Peyer's patch (tissue), 4 donors: ENCODE measurements at regions not wholly inside any gene's neighbourhood (a gene's known extent, or its start where the extent isn't known, plus 50 kb on each side); places are given as distances from the start of the nearest gene placed in this dataset.

Source experiments
- DNase-seq, 3 donors: peaks; one replicate each; pipeline ENCODE4 v3.0.0-alpha.2; 2017 to 2019
- H3K27ac ChIP-seq, 4 donors: fragments of 200-600 bp; sonication (generic); one replicate each; pipeline ENCODE4 v1.5.1; 2016 to 2019
- H3K27me3 ChIP-seq, 2 donors: fragments of 200-600 bp; sonication (generic); one replicate each; pipeline ENCODE4 v1.5.1; 2019
- H3K36me3 ChIP-seq, 3 donors: fragments of 200-600 bp; sonication (generic); one replicate each; pipeline ENCODE4 v1.5.1; 2016 to 2019
- H3K4me1 ChIP-seq, 4 donors: fragments of 200-600 bp; sonication (generic); one replicate each; pipeline ENCODE4 v1.5.1; 2016 to 2019
- H3K4me3 ChIP-seq, 4 donors: fragments of 200-600 bp; sonication (generic); 1 replicate in 3 of 4; 2 replicates in 1 of 4; pipeline ENCODE4 v1.5.1; 2016 to 2019; ENCODE audit warnings: mild to moderate bottlenecking in 1 of 4
- H3K9me3 ChIP-seq, 4 donors: fragments of 200-600 bp; sonication (generic); one replicate each; pipeline ENCODE4 v1.5.1; 2016 to 2019; ENCODE audit warnings: mild to moderate bottlenecking in 1 of 4
- CTCF ChIP-seq, 6 experiments: fragments of 450-650 bp in 4 of 6; fragments of 200-600 bp in 2 of 6; sonication (generic) in 1 of 6; IDR thresholded peaks; one replicate each; pipeline ENCODE4 v1.5.1; 2017 to 2019; ENCODE audit warnings: antibody characterized with exemption in 6 of 6, mild to moderate bottlenecking in 3 of 6, moderate library complexity in 1 of 6
- POLR2A ChIP-seq, 2 donors: fragments of 450-650 bp; IDR thresholded peaks; one replicate each; pipeline ENCODE4 v1.5.1; 2017; ENCODE audit warnings: antibody characterized with exemption in 2 of 2, mild to moderate bottlenecking in 2 of 2, moderate library complexity in 2 of 2

GRCh38 chr3:145628211-145628610 is 532.8 kb downstream of the PLOD2 start:
- Histone ChIP-seq H3K36me3 (no peaks in the 10 kb centered on the region), H3K27me3 (no peaks in the 10 kb centered on the region), H3K4me3 (no peak overlapping the region), H3K27ac (no peak overlapping the region), H3K9me3 (no peaks in the 10 kb centered on the region), H3K4me1 (no peaks in the 10 kb centered on the region)
- TF ChIP-seq CTCF (IDR thresholded peaks at IDR 0.05) (no peak), POLR2A (IDR thresholded peaks at IDR 0.05) (no peak)
- DNase-seq = no peak

- H3K36me3 ChIP-seq = no peaks in the 10 kb centered on the region
- peaks cover 0 to 3% (median 0%) of the 10 kb centered on the region in 4 donors for H3K9me3 ChIP-seq
- H3K27ac ChIP-seq = no peak overlapping the region
- no peak overlapping the region for H3K4me3 ChIP-seq
- TF ChIP-seq POLR2A (IDR thresholded peaks at IDR 0.05) (no peak), CTCF (IDR thresholded peaks at IDR 0.05) (no peak)
- DNase-seq = no peak
- no peaks in the 10 kb centered on the region for H3K4me1 ChIP-seq
- H3K27me3 ChIP-seq = no peaks in the 10 kb centered on the region
Measured at GRCh38 chr3:145637105-145637504, 523.9 kb downstream of the PLOD2 start.

- Histone ChIP-seq H3K36me3 (no peaks in the 10 kb centered on the region), H3K27ac (no peak overlapping the region), H3K9me3 (peaks cover 0 to 3% (median 0%) of the 10 kb centered on the region in 4 donors), H3K4me3 (no peak overlapping the region), H3K27me3 (no peaks in the 10 kb centered on the region), H3K4me1 (no peaks in the 10 kb centered on the region)
- DNase-seq = no peak
- TF ChIP-seq POLR2A (IDR thresholded peaks at IDR 0.05) (no peak), CTCF (IDR thresholded peaks at IDR 0.05) (no peak)
Measured at GRCh38 chr3:145639003-145639606, 521.9 kb downstream of the PLOD2 start.

GRCh38 chr3:145639875-145640274 is 521.1 kb downstream of the PLOD2 start:
- DNase-seq = no peak
- H3K27me3 ChIP-seq = no peaks in the 10 kb centered on the region

GRCh38 chr3:145648396-145648795 is 512.6 kb downstream of the PLOD2 start:
- TF ChIP-seq POLR2A (IDR thresholded peaks at IDR 0.05) (no peak), CTCF (IDR thresholded peaks at IDR 0.05) (no peak)
- H3K36me3 ChIP-seq = no peaks in the 10 kb centered on the region
- no peak for DNase-seq
- no peaks in the 10 kb centered on the region for H3K27me3 ChIP-seq
- no peaks in the 10 kb centered on the region for H3K4me1 ChIP-seq
- H3K4me3 ChIP-seq = no peak overlapping the region
- no peaks in the 10 kb centered on the region for H3K9me3 ChIP-seq
- H3K27ac ChIP-seq = no peak overlapping the region

More at GRCh38 chr3:145639875-145640274, 521.1 kb downstream of the PLOD2 start:
- Histone ChIP-seq H3K27ac (no peak overlapping the region), H3K9me3 (peaks cover 0 to 3% (median 0%) of the 10 kb centered on the region in 4 donors), H3K4me3 (no peak overlapping the region), H3K36me3 (no peaks in the 10 kb centered on the region), H3K4me1 (no peaks in the 10 kb centered on the region)
- TF ChIP-seq POLR2A (IDR thresholded peaks at IDR 0.05) (no peak), CTCF (IDR thresholded peaks at IDR 0.05) (no peak)
